ENCODE measurements at regions not wholly inside any gene's neighbourhood (a gene's known extent, or its start where the extent isn't known, plus 50 kb on each side); places are given as distances from the start of the nearest gene placed in this dataset.

DNA sequence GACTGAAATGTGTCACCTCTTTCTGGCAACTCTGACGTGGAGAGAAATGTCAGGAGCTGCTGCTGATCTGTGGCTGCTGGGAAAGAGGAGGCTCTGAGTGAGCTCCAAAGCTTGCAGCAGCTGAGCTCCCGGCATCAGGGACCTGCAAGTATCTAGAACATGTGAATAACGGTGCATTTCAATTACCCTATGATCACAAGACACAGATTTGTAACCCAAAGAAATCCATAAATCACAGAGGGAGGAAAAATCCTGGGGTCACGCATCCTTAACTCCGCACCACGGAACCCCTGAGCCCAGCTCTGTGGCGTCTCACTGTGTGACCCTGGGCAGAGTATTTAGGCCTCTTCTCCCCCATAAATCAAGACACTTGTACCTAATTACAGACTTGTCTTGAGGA lies 139.8 kb downstream of the IRX2 start:
- 67 to 79% (median 71%) methylated on average over 6 to 7 of the region's 7 CpGs for WGBS, 5 donors
- Histone ChIP-seq H3K27ac (no peak overlapping the region), H3K4me1 (no peaks in the 10 kb centered on the region), H3K4me3 (no peak overlapping the region), H3K27me3 (replicated peaks in 1 of 7) (no peaks in the 10 kb centered on the region), H3K9me3 (peaks cover 0 to 31% (median 0%) of the 10 kb centered on the region in 8 donors), H3K36me3 (no peaks in the 10 kb centered on the region)
- intact Hi-C loops (cut with DNase I; ENCODE audit: low total_unique reads): no loop called here
- TF ChIP-seq POLR2AphosphoS5 (IDR thresholded peaks at IDR 0.05): no peak
- TF ChIP-seq, protein P1, sequence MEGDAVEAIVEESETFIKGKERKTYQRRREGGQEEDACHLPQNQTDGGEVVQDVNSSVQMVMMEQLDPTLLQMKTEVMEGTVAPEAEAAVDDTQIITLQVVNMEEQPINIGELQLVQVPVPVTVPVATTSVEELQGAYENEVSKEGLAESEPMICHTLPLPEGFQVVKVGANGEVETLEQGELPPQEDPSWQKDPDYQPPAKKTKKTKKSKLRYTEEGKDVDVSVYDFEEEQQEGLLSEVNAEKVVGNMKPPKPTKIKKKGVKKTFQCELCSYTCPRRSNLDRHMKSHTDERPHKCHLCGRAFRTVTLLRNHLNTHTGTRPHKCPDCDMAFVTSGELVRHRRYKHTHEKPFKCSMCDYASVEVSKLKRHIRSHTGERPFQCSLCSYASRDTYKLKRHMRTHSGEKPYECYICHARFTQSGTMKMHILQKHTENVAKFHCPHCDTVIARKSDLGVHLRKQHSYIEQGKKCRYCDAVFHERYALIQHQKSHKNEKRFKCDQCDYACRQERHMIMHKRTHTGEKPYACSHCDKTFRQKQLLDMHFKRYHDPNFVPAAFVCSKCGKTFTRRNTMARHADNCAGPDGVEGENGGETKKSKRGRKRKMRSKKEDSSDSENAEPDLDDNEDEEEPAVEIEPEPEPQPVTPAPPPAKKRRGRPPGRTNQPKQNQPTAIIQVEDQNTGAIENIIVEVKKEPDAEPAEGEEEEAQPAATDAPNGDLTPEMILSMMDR (IDR thresholded peaks at IDR 0.05 in 8 of 11, conservative IDR thresholded peaks at IDR 0.05 in 3 of 11): no peak
- no peak for TF ChIP-seq POLR2A (IDR thresholded peaks at IDR 0.05)
- no peak for DNase-seq

DNA sequence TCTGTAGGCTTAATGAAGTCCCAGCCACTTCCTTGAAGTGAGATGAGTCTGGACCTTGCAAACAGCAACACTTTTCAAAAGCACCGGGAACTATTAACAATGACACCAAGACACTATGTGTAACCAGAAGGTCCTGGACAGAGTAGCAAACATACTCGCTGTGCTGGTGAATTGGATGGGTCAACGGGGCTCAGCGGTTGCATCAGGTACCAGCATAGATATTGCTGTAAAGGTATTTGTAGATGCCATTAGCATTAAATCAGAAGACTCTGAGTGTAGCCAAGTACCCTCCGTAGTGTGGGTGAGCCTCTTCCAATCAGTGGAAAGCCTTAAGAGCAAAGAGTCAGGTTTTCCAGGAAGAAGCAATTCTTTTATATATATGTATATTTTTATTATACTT lies 140.5 kb downstream of the IRX2 start:
- intact Hi-C loops (cut with DNase I; ENCODE audit: low total_unique reads): no loop called here
- DNase-seq: no peak
- Histone ChIP-seq H3K36me3 (no peaks in the 10 kb centered on the region), H3K9me3 (peaks cover 0 to 28% (median 0%) of the 10 kb centered on the region in 8 donors), H3K4me3 (no peak overlapping the region), H3K4me1 (no peaks in the 10 kb centered on the region), H3K27ac (no peak overlapping the region), H3K27me3 (replicated peaks in 1 of 7) (no peaks in the 10 kb centered on the region)
- TF ChIP-seq, protein P1 (IDR thresholded peaks at IDR 0.05 in 8 of 11, conservative IDR thresholded peaks at IDR 0.05 in 3 of 11): no peak
- TF ChIP-seq POLR2A (IDR thresholded peaks at IDR 0.05) (no peak), POLR2AphosphoS5 (IDR thresholded peaks at IDR 0.05) (no peak)
- 84 to 95% (median 90%) methylated on average over 5 of the region's 5 CpGs for WGBS, 5 donors

DNA sequence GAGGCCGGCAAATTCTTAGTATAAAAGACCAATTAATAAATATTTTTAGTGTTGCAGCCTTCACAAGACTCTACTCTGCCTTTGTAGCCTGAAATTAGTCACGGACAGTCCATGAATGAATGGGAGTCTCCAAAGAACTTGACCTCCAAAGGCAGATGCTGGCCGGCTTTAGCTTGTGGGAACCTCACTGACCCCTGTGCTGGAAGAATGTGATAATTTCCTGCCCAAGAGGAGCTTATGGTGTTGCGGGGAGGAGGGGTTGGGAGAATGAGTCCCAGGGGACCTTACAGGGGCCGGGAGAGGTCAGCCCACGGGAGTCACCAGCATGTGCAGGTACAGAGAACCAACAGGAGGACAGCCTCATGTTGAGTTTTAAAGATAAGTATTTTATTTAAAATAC lies 143.1 kb downstream of the IRX2 start:
- H3K4me1 ChIP-seq: no peaks in the 10 kb centered on the region
- H3K27me3 ChIP-seq (replicated peaks in 1 of 7): no peaks in the 10 kb centered on the region
- no peak overlapping the region for H3K27ac ChIP-seq
- no peak for TF ChIP-seq POLR2A (IDR thresholded peaks at IDR 0.05)
- TF ChIP-seq, protein P1 (IDR thresholded peaks at IDR 0.05 in 8 of 11, conservative IDR thresholded peaks at IDR 0.05 in 3 of 11): no peak
- no peak for TF ChIP-seq POLR2AphosphoS5 (IDR thresholded peaks at IDR 0.05)
- intact Hi-C loops (cut with DNase I; ENCODE audit: low total_unique reads): no loop called here
- 72 to 91% (median 81%) methylated on average over 6 of the region's 6 CpGs for WGBS, 5 donors
- no peak overlapping the region for H3K4me3 ChIP-seq
- H3K36me3 ChIP-seq: no peaks in the 10 kb centered on the region
- peaks cover 0 to 21% (median 0%) of the 10 kb centered on the region in 8 donors for H3K9me3 ChIP-seq
- no peak for DNase-seq

DNA sequence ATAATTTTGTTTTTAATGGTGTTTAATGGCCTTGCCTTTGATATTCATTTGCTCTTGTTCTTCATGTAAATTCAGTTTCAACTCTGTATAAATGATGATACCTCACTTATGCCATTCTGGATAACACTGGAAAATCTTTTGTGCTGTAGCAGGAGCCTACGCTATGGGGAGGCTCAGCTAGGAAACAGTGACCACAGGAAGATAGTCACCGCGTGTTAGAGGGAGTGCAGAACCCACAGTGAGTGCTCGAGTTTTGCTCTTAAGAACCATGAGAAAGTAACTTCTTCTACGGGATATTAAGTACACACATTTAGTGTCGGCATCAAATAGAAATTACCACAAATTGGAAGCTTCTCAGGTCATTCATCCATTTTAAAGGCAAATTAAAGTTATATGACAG lies 143.9 kb downstream of the IRX2 start:
- 54 to 68% (median 64%) methylated on average over 6 of the region's 6 CpGs for WGBS, 5 donors
- Histone ChIP-seq H3K27me3 (replicated peaks in 1 of 7) (no peaks in the 10 kb centered on the region), H3K36me3 (no peaks in the 10 kb centered on the region), H3K4me3 (no peak overlapping the region), H3K9me3 (peaks cover 0 to 17% (median 0%) of the 10 kb centered on the region in 8 donors), H3K27ac (no peak overlapping the region), H3K4me1 (no peaks in the 10 kb centered on the region)
- intact Hi-C loops (cut with DNase I; ENCODE audit: low total_unique reads): no loop called here
- no peak for DNase-seq
- TF ChIP-seq POLR2AphosphoS5 (IDR thresholded peaks at IDR 0.05): no peak
- TF ChIP-seq POLR2A (IDR thresholded peaks at IDR 0.05): no peak
- TF ChIP-seq, protein P1 (IDR thresholded peaks at IDR 0.05 in 8 of 11, conservative IDR thresholded peaks at IDR 0.05 in 3 of 11): no peak

Measured in spleen (tissue), 11 donors.